Renal cortex interstitium (tissue), 11 donors: ENCODE measurements at regions not wholly inside any gene's neighbourhood (a gene's known extent, or its start where the extent isn't known, plus 50 kb on each side); places are given as distances from the start of the nearest gene placed in this dataset.
"Not testable (repeated sequence)": the region's sequence is repeated elsewhere in the genome, so short reads cannot be mapped to it uniquely, and the experiment has no call there.

Experiments
- DNase-seq, 11 donors: peaks; one replicate each; pipeline ENCODE4 v3.0.0-alpha.2; 2013; ENCODE audit warnings: low read depth in 9 of 11, low spot score in 4 of 11; ENCODE audit errors: extremely low read depth in 1 of 11

DNA sequence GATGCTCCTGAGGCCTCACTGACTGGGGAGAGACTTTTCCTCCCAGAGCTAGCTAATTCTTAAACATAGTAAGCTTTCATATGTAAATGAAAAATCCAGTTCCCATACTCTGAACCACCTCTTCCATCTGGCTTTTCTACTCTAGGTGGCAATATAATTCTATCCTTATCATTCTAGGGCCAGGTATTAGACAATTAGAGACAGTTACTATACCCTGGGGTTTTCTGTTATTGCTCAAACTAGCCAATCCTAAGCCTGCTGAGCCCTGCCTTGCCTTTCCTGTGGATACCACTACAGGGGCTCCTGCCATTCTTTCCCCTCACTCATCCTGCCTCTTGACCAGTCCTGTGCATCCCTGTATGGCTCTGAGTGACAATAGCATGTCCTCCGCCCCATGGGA lies 552.0 kb downstream of the STIM2 start:
- DNase-seq, result no peak

DNA sequence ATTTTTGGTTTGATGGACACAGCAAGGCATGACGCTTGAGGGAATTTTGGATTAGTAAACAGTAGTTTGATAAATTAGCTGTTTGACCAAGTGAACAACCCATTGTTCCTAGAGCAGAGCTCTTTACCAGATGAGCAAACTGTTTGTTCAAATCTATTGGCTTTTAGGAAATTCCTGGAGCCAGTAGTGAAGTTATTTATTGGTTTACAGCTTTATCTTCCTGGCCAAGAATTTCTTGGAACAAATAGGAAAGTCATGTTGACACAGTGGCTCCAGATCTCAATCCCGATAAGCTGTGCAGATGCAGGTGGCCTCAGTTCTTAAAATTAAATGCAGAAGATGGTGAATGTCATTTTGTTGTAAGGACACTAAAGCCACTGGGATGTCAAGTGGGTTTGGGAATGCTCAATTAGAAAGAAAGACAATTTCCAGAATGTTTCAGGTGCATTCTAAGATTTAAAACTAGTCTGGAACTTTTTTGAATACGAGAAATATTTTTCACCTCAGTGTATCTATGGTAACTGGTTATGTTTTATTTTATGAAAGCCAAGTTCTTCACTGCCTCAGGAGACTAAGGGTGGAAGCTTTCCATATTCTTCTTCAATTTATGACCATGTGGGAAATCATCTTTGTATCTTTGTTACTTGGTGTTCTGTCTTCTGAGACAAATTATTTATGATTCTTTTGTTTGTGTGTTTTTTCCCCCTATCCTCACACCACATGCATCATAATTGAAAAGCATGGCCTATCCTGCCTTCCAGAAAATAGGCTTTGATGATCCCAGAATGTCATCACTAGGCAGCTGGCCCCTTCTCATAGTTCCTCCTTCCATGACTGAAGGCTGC lies 554.5 kb downstream of the STIM2 start:
- DNase-seq, result peak in 1 of 11 donors; percentile 22

DNA sequence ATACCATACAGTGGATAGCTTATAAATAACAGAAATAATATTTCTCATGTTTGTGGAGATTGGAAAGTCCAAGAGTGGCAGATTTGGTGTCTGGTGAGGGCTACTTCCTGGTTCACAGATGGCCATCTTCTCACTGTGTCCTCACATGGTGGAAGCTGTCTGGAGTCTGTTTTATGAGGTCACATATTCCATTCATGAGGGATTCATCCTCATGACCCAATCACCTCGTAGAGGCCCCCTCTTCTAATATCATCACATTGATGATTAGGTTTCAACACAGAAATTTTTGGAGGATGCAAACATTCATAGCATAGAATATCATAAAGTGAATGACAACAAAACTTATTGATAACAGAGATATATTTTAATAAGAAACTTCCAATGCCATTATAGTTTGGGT lies 568.0 kb downstream of the STIM2 start:
- no peak for DNase-seq

DNA sequence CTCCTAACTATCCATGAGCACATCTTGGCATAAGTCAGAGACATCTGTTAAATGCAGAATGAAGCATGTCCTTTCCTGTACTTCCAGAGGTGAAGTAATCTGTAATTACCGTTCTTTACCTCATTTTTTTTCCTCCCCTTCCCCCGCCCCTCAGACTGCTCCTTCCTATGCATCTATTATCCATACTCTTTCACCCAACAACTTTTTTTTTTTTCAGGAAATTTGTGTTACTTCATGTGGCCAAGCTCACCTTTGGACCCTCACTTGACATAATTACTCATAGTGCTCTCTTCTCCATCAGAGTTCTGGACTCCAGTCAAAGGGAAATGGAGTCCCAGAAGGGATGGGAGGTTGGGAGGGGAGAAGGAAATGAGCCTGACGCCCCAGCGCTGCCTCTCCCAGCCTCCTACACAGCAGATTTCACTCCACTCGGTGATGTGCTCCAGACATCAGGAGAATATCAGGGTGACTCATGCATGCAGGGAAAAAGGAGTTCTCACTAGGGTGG lies 568.8 kb downstream of the STIM2 start:
- DNase-seq, result no peak

GRCh38 chr4:27442146-27442545 lies 581.5 kb downstream of the STIM2 start:
- DNase-seq, result no peak

DNA sequence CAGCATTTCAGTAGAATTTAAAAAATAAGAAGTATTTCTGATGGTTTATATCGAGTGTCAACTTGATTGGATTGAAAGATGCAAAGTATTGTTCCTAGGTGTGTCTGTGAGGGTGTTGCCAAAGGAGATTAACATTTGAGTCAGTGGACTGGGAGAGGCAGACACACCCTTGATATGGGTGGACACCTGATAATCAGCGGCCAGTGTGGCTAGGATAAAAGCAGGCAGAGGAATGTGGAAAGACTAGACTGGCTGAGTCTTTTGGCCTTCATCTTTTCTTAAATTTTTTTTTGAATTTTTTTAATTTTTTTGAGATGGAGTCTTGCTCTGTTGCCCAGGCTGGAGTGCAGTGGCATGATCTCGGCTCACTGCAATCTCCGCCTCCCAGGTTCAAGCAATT lies 582.0 kb downstream of the STIM2 start:
- not testable (repeated sequence) for DNase-seq

- DNase-seq, result no peak
Measured at GRCh38 chr4:27463816-27464215, 603.2 kb downstream of the STIM2 start.

DNA sequence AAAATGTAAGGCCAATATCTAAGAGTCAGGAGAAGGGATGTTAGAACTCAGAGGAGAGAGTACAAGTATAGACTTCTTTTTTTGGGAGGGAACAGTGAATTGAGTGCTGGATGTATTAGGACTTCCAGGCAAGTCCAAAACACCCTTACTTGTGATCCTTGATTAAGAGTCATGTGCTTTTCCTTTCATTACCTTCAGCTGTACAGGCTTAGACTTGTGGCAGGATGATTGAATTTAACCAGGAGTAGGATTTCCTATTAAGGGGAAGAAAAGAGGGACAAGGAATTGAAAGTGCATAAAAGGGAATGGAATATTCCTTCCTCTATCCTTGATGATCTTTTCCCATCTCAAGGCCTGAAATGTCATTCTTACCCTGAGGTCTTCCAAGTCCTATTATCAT lies 606.7 kb downstream of the STIM2 start:
- DNase-seq, result no peak

DNA sequence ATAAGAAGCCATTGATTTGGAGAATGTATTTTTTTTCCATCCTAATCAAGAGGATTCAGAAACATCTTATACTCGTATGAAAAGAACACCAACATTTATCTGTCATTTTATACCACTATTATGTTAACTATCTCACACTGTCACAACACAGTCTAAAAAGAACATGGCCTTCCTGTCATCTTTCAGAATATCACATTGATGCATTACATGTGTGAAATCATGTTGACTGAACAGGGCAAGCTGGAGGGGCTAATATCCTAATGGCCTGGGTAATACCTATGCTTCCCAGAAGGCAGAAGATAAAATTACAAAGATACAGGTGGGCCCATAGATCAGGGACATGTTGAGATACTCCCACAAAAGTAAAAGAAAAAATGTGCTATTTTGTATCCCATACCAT lies 611.7 kb downstream of the STIM2 start:
- DNase-seq, result no peak

- DNase-seq, result no peak
Measured at GRCh38 chr4:27474691-27475090, 614.0 kb downstream of the STIM2 start.

GRCh38 chr4:27484216-27484615 lies 623.6 kb downstream of the STIM2 start:
- no peak for DNase-seq

GRCh38 chr4:27490315-27490714 lies 629.7 kb downstream of the STIM2 start:
- DNase-seq, result no peak

- DNase-seq, result no peak
Measured at GRCh38 chr4:27490766-27491165, 630.1 kb downstream of the STIM2 start.

DNA sequence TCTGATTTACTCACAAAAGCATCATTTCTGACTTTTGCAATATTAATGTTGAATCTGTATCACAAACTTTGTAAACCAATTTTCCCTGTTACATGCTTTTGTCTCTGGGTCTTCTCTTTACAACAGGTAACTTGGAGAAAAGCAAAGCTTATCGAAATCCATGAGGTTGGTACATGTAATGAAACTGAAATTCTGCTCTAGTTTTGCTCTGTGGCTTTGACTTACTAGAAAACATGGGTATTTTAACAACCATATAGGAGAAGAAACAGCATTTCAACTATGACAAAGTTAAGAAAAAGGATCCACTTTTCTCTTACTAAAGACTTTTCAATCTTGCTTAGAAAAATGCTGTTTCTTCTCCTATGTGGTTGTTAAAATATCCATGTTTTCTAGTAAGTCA lies 645.8 kb downstream of the STIM2 start:
- no peak for DNase-seq

DNA sequence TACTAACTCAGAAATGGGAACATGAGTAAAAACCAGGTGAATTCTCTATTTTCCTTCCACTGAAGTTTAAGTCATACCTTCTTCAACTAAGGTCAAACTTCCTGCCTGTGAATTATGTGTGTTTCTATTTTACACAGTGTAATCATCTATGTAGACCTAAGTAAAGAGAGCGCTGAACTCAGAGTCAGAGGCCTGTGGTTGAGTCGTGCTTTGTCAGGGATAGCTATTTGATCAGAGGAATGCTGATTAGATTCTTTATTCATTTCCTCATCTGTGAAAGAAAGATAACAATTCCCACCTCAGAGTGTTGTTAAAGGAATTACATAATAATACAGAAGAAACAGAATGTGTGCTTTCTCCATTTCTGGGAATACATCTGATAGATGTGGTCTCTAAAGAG lies 654.1 kb downstream of the STIM2 start:
- no peak for DNase-seq

DNA sequence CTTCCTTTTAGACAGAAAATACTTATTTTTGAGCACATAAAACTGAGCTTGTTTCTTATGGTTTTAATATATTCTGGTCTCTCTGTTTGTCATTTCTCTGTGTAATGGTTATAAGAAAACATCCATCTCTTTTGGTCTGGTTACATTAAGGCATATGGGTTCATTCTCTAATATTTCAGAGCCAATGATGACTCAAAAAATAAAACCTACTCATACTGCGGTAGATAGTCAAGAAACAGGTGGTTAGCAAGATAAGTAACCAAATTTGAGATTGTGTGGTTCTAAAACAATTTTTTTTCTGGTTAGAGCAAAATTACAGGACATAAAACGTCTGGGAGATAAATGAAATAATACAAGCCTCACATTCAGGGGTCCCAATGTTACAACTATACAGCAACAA lies 654.5 kb downstream of the STIM2 start:
- no peak for DNase-seq

GRCh38 chr4:27518876-27519275 lies 658.2 kb downstream of the STIM2 start:
- DNase-seq, result no peak

DNA sequence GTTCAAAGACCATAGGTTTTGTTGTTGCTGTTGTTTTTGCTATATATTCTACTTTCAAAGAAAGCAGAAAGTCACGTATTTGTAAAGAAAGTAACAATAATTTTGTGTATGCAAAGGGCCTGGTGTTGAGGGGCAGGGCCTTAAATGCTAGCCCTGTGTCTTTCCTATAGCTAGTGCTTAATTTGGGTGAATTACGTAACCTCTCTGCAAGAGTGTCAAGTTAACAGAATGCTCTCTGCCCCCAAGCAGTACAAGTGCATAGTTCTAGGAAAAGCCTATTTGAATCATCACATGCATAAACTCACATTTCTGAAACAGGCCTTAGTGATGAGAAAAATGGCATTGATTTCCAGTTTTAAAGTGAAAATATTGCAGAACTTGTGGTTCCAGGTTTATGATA lies 663.6 kb downstream of the STIM2 start:
- no peak for DNase-seq

GRCh38 chr4:27534488-27534887 lies 673.8 kb downstream of the STIM2 start:
- DNase-seq, result no peak

DNA sequence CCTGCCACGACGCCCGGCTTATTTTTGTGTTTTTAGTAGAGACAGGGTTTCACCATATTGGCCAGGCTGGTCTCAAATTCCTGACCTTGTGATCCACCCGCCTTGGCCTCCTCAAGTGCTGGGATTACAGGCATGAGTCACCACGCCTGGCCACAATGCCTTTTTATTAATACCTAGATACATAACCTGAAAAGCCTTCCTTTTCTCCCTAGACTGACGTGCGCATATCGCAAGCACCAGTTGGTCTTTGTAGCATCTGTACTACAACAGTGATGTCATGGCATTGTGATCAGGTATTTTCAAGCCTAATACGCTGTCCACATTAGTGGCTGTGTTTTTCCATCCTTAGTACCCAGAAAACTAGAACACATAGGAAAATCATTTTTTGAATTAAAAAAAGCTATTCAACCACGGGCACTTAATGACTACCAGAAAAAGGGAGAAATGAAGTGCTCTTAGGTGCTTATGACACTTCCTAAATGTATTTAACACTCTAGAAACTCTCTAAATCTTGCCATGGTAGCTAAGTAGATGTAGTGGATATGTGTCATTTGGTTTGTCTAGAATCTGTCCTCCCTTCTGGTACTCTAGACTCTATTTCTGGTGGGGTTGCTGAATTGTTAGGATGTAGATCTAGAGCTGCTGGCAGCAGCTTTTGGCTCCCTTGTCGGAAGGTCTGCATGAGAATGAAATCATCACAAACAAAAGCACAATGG lies 707.8 kb downstream of the STIM2 start:
- DNase-seq, result no peak

DNA sequence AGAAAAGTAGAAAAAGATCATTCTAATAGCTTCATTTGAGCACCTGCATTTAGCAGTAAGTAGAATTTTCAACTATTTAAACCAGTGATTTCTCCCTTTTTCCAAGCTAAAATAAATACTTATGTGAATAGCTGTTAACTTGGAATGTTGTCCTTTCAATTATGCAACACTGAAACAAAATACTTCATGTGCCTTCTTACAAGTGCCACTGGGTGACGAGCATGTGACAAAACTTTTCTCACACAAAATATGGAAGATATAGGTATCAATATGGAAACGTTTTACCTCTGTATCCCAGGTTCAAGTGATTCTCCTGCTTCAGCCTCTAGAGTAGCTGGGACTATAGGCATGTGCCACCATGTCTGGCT lies 708.3 kb downstream of the STIM2 start:
- DNase-seq, result no peak
